Liver (tissue), 3 donors: ENCODE measurements at regions not wholly inside any gene's neighbourhood (a gene's known extent, or its start where the extent isn't known, plus 50 kb on each side); places are given as distances from the start of the nearest gene placed in this dataset.
"Not testable (repeated sequence)": the region's sequence is repeated elsewhere in the genome, so short reads cannot be mapped to it uniquely, and the experiment has no call there.

ENCODE experiments used
- CTCF ChIP-seq: fragments of 150-350 bp; IDR thresholded peaks from 2 replicates; pipeline ENCODE4 v1.5.1; 2017; ENCODE audit warnings: improper control_type of control experiment, low read depth, low read length; ENCODE audit not compliant: missing input control
- TAF1 ChIP-seq: conservative IDR thresholded peaks from 2 replicates; pipeline ENCODE4 v1.6.1; 2016; ENCODE audit warnings: antibody characterized with exemption, mild to moderate bottlenecking
- donor health status: healthy.
- donor health status: healthy.

- TF ChIP-seq CTCF, TAF1: not testable (repeated sequence)
Measured at GRCh38 chr6:69560597-69560996, 236.2 kb downstream of the LMBRD1 start.
